ENCODE measurements at regions not wholly inside any gene's neighbourhood (a gene's known extent, or its start where the extent isn't known, plus 50 kb on each side); places are given as distances from the start of the nearest gene placed in this dataset.

DNA sequence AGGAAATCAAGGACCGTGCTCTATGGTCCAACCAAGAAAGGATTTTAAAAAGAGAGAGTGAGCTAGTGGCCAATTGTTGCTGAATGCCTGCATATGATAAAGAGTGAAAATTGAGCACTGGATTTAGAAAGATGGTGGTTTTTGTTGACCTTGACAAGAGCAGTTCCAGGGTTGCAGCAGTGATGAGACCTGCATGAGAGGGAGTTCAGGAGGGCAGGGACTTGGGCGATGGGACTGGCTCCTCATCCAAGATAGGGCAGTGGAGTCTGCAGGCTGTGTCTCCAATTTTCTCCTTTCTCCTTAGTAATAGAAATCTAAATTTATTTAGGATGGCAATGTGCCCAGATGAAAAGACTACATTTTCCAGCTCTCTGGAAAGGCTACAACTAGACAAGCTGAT lies 94.0 kb upstream of the B3GAT1 start:
- Histone ChIP-seq H3K27me3 (peaks cover 0 to 4% (median 0%) of the 10 kb centered on the region in 3 donors), H3K27ac (no peak overlapping the region), H3K36me3 (no peaks in the 10 kb centered on the region), H3K9me3 (no peaks in the 10 kb centered on the region), H3K4me1 (no peaks in the 10 kb centered on the region), H3K4me3 (no peak overlapping the region)
- ATAC-seq (no peak), DNase-seq (no peak)
- intact Hi-C loops (cut with DNase I; ENCODE audit: low total_unique reads) (no loop called here), in situ Hi-C loops (cut with MboI; ENCODE audit: low sequenced_read_pairs in 4 of 4) (no loop called here)
- TF ChIP-seq, protein P1, sequence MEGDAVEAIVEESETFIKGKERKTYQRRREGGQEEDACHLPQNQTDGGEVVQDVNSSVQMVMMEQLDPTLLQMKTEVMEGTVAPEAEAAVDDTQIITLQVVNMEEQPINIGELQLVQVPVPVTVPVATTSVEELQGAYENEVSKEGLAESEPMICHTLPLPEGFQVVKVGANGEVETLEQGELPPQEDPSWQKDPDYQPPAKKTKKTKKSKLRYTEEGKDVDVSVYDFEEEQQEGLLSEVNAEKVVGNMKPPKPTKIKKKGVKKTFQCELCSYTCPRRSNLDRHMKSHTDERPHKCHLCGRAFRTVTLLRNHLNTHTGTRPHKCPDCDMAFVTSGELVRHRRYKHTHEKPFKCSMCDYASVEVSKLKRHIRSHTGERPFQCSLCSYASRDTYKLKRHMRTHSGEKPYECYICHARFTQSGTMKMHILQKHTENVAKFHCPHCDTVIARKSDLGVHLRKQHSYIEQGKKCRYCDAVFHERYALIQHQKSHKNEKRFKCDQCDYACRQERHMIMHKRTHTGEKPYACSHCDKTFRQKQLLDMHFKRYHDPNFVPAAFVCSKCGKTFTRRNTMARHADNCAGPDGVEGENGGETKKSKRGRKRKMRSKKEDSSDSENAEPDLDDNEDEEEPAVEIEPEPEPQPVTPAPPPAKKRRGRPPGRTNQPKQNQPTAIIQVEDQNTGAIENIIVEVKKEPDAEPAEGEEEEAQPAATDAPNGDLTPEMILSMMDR (IDR thresholded peaks at IDR 0.05 in 4 of 5, conservative IDR thresholded peaks at IDR 0.05 in 1 of 5) = no peak
- TF ChIP-seq POLR2A (IDR thresholded peaks at IDR 0.05) = no peak

DNA sequence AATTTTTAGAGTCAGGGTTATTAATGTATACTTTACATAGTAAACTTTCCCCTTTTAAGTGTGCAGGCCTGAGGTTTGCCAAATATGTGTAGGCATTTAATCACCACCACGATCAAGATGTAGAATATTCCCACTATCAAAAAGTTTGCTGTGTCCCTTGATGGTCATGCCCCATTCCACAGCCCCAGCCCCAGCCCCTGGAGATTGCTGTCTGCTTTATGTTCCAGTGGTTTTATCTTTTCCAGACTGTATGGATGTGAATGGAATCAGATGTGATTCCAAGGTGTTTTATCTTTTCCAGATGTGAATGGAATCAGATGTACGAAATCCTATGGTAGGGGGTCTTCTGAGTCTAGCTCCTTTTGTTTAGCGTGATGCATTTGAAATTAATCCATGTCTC lies 93.1 kb upstream of the B3GAT1 start:
- H3K4me1 ChIP-seq = no peaks in the 10 kb centered on the region
- peaks cover 0 to 4% (median 0%) of the 10 kb centered on the region in 3 donors for H3K27me3 ChIP-seq
- H3K36me3 ChIP-seq = no peaks in the 10 kb centered on the region
- no peak overlapping the region for H3K27ac ChIP-seq
- in situ Hi-C loops (cut with MboI; ENCODE audit: low sequenced_read_pairs in 4 of 4) (no loop called here), intact Hi-C loops (cut with DNase I; ENCODE audit: low total_unique reads) (no loop called here)
- DNase-seq (no peak), ATAC-seq (no peak)
- H3K9me3 ChIP-seq = no peaks in the 10 kb centered on the region
- no peak overlapping the region for H3K4me3 ChIP-seq
- TF ChIP-seq, protein P1 (IDR thresholded peaks at IDR 0.05 in 4 of 5, conservative IDR thresholded peaks at IDR 0.05 in 1 of 5) = no peak
- TF ChIP-seq POLR2A (IDR thresholded peaks at IDR 0.05) = no peak

DNA sequence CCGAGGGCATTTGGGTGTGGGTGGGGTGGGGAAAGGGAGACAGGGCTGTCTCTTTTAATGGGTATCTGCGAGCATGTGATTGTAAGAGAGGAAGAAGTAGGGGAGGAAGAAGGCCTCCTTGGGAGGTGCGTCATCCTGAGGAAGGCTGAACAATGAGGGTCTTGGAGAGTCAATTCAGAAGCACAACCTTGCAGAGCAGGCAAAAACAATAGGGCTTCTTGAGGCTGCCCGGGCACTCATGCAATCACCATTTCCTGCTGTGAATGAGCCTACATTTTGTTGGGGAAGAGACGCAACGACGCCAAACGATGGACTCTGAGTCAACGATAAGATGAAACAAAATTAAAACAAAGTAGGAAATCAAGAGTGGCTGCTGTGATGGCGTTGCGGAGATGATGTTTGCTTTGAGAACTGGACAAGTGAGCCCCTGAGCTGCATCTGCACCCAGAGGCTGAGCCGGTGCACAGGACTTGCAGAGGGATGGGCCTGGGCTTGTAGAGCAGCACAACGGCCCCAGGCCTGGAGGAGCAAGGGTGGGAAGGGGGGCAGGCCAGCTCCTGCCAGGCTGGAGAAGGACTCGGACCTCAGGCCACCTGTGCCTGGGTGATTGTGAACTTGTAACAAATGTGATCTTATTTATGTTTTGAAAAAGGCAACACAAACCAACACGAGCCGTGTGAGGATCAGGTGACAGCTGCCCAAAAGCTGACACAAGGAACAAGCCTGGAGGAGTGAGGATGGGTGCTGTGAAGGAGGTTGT lies 92.3 kb upstream of the B3GAT1 start:
- Histone ChIP-seq H3K9me3 (no peaks in the 10 kb centered on the region), H3K27ac (no peak overlapping the region), H3K4me3 (no peak overlapping the region), H3K4me1 (no peaks in the 10 kb centered on the region), H3K36me3 (no peaks in the 10 kb centered on the region), H3K27me3 (peaks cover 0 to 4% (median 0%) of the 10 kb centered on the region in 3 donors)
- in situ Hi-C loops (cut with MboI; ENCODE audit: low sequenced_read_pairs in 4 of 4) (no loop called here), intact Hi-C loops (cut with DNase I; ENCODE audit: low total_unique reads) (no loop called here)
- TF ChIP-seq, protein P1 (IDR thresholded peaks at IDR 0.05 in 4 of 5, conservative IDR thresholded peaks at IDR 0.05 in 1 of 5) = no peak
- no peak for TF ChIP-seq POLR2A (IDR thresholded peaks at IDR 0.05)
- DNase-seq (no peak), ATAC-seq (no peak)

DNA sequence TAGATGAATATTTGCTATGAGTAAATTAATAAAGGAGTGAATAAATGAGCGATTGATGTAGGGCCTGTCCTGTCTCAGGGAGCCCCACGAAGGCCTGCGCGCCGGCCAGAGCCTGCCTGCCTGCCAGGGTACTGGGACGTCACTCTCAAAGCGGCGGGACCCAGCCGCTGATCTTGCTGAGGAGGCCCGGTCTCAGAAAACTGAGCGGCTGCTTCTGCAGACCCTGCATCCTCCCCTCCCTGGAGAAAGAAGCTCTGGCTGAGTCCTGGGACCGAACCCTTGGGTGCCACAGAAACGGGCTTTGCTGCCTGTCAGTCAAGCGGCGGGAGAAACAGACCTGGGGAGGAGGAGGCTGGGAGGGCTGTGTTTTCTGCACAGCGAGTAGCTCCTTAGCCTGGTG lies 91.6 kb upstream of the B3GAT1 start:
- DNase-seq (no peak), ATAC-seq (no peak)
- H3K9me3 ChIP-seq = no peaks in the 10 kb centered on the region
- H3K36me3 ChIP-seq = no peaks in the 10 kb centered on the region
- H3K4me1 ChIP-seq = no peaks in the 10 kb centered on the region
- intact Hi-C loops (cut with DNase I; ENCODE audit: low total_unique reads) = no loop called here
- no peak overlapping the region for H3K4me3 ChIP-seq
- H3K27ac ChIP-seq = no peak overlapping the region
- TF ChIP-seq, protein P1 (IDR thresholded peaks at IDR 0.05 in 4 of 5, conservative IDR thresholded peaks at IDR 0.05 in 1 of 5) = no peak
- no peak for TF ChIP-seq POLR2A (IDR thresholded peaks at IDR 0.05)
- H3K27me3 ChIP-seq = peaks cover 0 to 4% (median 0%) of the 10 kb centered on the region in 3 donors
- in situ Hi-C loops (cut with MboI; ENCODE audit: low sequenced_read_pairs in 4 of 4) = no loop called here
